SK-N-SH treated with all-trans-retinoic acid at 6 μM for 48 hours (cell line): ENCODE measurements at regions not wholly inside any gene's neighbourhood (a gene's known extent, or its start where the extent isn't known, plus 50 kb on each side); places are given as distances from the start of the nearest gene placed in this dataset.

Experiments
- ARNTL ChIP-seq: fragments of 450-650 bp; formaldehyde crosslinking; IDR thresholded peaks from 2 replicates; pipeline ENCODE4 v1.5.0; 2020; ENCODE audit warnings: low read depth, mild to moderate bottlenecking, moderate library complexity, borderline replicate concordance
- CREB5 ChIP-seq: fragments of 250-450 bp; sonication (Bioruptor Pico); IDR thresholded peaks from 2 replicates; pipeline ENCODE4 v1.5.1; 2020; ENCODE audit warnings: low read depth, mild to moderate bottlenecking, moderate library complexity
- CSRNP3 ChIP-seq: fragments of 250-450 bp; sonication (Bioruptor Pico); IDR thresholded peaks from 2 replicates; pipeline ENCODE4 v1.5.1; 2021; ENCODE audit warnings: mild to moderate bottlenecking, moderate library complexity
- GLIS3 ChIP-seq: fragments of 250-450 bp; sonication (Bioruptor Pico); IDR thresholded peaks from 2 replicates; pipeline ENCODE4 v1.5.0; 2020; ENCODE audit warnings: mild to moderate bottlenecking, moderate library complexity
- RARB ChIP-seq: fragments of 250-450 bp; sonication (Bioruptor Pico); IDR thresholded peaks from 2 replicates; pipeline ENCODE4 v1.8.0; 2021; ENCODE audit warnings: mild to moderate bottlenecking, moderate library complexity
- SNAI2 ChIP-seq: fragments of 250-450 bp; sonication (Bioruptor Pico); IDR thresholded peaks from 2 replicates; pipeline ENCODE4 v1.5.0; 2020; ENCODE audit warnings: mild to moderate bottlenecking, moderate library complexity
- TSHZ2 ChIP-seq: fragments of 250-450 bp; sonication (Bioruptor Pico); IDR thresholded peaks from 2 replicates; pipeline ENCODE4 v1.5.0; 2020; ENCODE audit warnings: mild to moderate bottlenecking, moderate library complexity
- ZC3H10 ChIP-seq: fragments of 250-450 bp; sonication (Bioruptor Pico); IDR thresholded peaks from 2 replicates; pipeline ENCODE4 v1.5.1; 2021; ENCODE audit warnings: mild to moderate bottlenecking, moderate library complexity
- ZFP3 ChIP-seq: fragments of 250-450 bp; sonication (Bioruptor Pico); IDR thresholded peaks from 2 replicates; pipeline ENCODE4 v1.5.0; 2020; ENCODE audit warnings: mild to moderate bottlenecking, moderate library complexity
- ZNF565 ChIP-seq: fragments of 450-650 bp; formaldehyde crosslinking; conservative IDR thresholded peaks from 2 replicates; pipeline ENCODE4 v1.5.0; 2020; ENCODE audit warnings: low read depth, mild to moderate bottlenecking, moderate library complexity

DNA sequence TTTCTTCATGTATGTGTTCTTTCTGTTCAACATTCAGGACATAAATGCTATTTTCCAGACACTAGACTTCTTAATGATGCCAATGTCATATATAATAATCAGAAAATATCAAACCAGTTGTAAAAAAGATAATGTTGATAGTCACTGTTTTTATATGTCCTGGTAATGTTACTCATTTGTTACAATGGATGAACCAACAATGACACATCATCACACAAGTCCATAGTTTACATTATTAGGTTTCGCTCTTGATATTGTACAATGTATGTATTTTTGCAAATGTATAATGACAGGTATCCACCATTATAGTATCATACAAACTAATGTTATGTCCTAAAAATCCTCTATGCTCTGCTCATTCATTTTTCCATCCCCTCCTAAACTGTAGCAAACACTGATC is 243.8 kb upstream of the CDIN1 start:
- TF ChIP-seq RARB (CRISPR knock-in tag) (no peak), SNAI2 (CRISPR knock-in tag) (no peak), CREB5 (CRISPR knock-in tag) (no peak), ARNTL (no peak), CSRNP3 (CRISPR knock-in tag) (no peak), GLIS3 (CRISPR knock-in tag) (no peak), ZFP3 (CRISPR knock-in tag) (no peak), ZC3H10 (CRISPR knock-in tag) (no peak), ZNF565 (no peak), TSHZ2 (no peak)
